Lung (tissue), 11 donors: ENCODE measurements at regions not wholly inside any gene's neighbourhood (a gene's known extent, or its start where the extent isn't known, plus 50 kb on each side); places are given as distances from the start of the nearest gene placed in this dataset.

Source experiments
- ATAC-seq: fragments of 200-7000 bp; cut with Tn5 transposase; one replicate; pipeline ENCODE4 v1.9.1; 2020; ENCODE audit warnings: moderate number of reproducible peaks; ENCODE audit not compliant: insufficient read depth, low FRiP score
- DNase-seq, 3 donors: peaks; one replicate each; pipeline ENCODE4 v3.0.0-alpha.2; 2013 to 2017
- H3K27ac ChIP-seq, 2 donors: one replicate each; pipeline ENCODE4 v1.5.1; 2013; ENCODE audit warnings: mild to moderate bottlenecking in 2 of 2, moderate library complexity in 2 of 2, control low read depth in 1 of 2, inconsistent platforms in 1 of 2, low read depth in 1 of 2, low read length in 1 of 2
- H3K27me3 ChIP-seq, 3 donors: one replicate each; pipeline ENCODE4 v1.5.1; 2013; ENCODE audit warnings: low read length in 2 of 3; ENCODE audit not compliant: control insufficient read depth in 3 of 3, insufficient read depth in 3 of 3
- H3K36me3 ChIP-seq, 4 donors: one replicate each; pipeline ENCODE4 v1.5.1; 2013; ENCODE audit warnings: low read length in 4 of 4, mild to moderate bottlenecking in 1 of 4, moderate library complexity in 1 of 4; ENCODE audit not compliant: control insufficient read depth in 4 of 4, insufficient read depth in 4 of 4
- H3K4me1 ChIP-seq, 5 donors: one replicate each; pipeline ENCODE4 v1.5.1; 2013; ENCODE audit warnings: low read length in 5 of 5, mild to moderate bottlenecking in 2 of 5, moderate library complexity in 1 of 5; ENCODE audit not compliant: control insufficient read depth in 5 of 5, insufficient read depth in 5 of 5
- H3K4me3 ChIP-seq: one replicate; pipeline ENCODE4 v1.5.1; 2013; ENCODE audit warnings: mild to moderate bottlenecking, control low read depth, moderate library complexity
- H3K9ac ChIP-seq, 2 donors: one replicate each; pipeline ENCODE4 v1.5.1; 2013; ENCODE audit warnings: low read length in 2 of 2, control low read depth in 1 of 2; ENCODE audit not compliant: insufficient read depth in 1 of 2
- H3K9me3 ChIP-seq, 4 donors: one replicate each; pipeline ENCODE4 v1.5.1; 2013; ENCODE audit warnings: low read length in 3 of 4, mild to moderate bottlenecking in 1 of 4, moderate library complexity in 1 of 4; ENCODE audit not compliant: control insufficient read depth in 4 of 4, insufficient read depth in 3 of 4
- CTCF ChIP-seq: IDR thresholded peaks from 2 replicates; pipeline ENCODE4 v1.5.1; 2012; ENCODE audit warnings: mild to moderate bottlenecking; ENCODE audit errors: control extremely low read depth, extremely low read depth
- WGBS, 2 donors: extraction: QIAGEN DNeasy Blood & Tissue Kit; methylation state at CpG; one replicate each; pipeline ENCODE4 v1.1.7; 2013; 5-methylcytosine and 5-hydroxymethylcytosine counted together
- donor health status: control.
- donor health status: control.
- donor health status: Bipolar disorder and iron deficiency.
- donor health status: healthy.
- donor health status: DM: yes; HTN: yes; CAD: no.

- H3K9ac ChIP-seq, result no peak overlapping the region
- no peaks in the 10 kb centered on the region for H3K9me3 ChIP-seq
- H3K4me1 ChIP-seq, result no peaks in the 10 kb centered on the region
- TF ChIP-seq CTCF, result no peak
- no peak for ATAC-seq
- H3K27me3 ChIP-seq, result no peaks in the 10 kb centered on the region
- WGBS, 2 donors, result 77 to 83% methylated on average over 2 of the region's 2 CpGs
- H3K36me3 ChIP-seq, result no peaks in the 10 kb centered on the region
- H3K4me3 ChIP-seq, result no peak overlapping the region
- DNase-seq, result no peak
- no peak overlapping the region for H3K27ac ChIP-seq
These were observed 1361.4 kb upstream of the GBE1 start for GRCh38 chr3:83122774-83123350.

DNA sequence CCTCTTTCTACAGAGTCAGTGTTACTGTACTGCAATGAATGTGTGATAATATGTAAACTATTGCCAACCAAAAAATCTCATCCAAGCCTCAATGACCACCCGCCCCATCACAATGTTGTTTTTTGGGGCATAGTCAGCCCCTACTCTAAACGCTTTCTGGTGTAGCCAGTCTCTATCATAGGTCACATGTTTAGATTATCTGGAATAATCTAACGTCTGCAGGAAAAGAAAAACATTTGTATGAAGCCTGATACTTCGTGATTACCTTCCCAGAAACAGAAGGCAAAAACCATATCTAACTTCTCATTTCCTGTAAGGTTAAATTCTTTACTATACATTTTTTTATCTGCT, 1331.8 kb upstream of the GBE1 start:
- TF ChIP-seq CTCF, result no peak

DNA sequence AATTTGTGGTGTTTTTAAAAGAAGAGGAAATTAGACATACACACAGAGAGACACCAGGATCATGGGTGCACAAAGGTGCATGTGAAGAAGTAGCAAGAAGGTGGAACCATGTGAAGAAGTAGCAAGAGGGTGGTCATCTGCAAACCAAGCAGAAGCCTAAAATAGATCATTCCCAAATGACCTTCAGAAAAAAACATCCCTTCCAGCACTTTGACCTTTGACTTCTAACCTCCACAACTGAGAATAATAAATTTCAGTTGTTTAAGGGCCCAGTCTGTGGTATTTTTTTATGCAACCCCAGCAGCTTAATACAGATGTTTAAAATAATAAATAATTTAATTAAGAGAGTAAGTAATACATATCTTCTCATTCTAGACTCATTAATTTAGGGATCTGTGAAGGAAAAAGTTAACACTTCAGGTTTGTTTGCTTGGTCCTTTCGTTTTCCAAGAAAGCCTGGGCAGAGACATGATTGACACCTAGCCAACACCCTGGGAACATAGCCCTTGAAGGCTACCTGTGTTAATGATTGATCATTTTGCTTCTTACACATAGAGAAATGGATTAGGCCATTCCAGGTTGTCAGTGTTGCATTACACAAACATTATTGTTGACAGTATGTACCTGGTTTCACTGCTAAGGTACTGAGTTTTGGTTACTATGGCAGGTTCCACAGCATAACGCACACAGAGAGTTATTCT, 1331.2 kb upstream of the GBE1 start:
- no peak for ATAC-seq
- H3K9ac ChIP-seq, result no peak overlapping the region
- no peak overlapping the region for H3K4me3 ChIP-seq
- H3K27ac ChIP-seq, result no peak overlapping the region
- no peaks in the 10 kb centered on the region for H3K4me1 ChIP-seq
- H3K9me3 ChIP-seq, result no peaks in the 10 kb centered on the region
- no peaks in the 10 kb centered on the region for H3K36me3 ChIP-seq
- no peaks in the 10 kb centered on the region for H3K27me3 ChIP-seq
- DNase-seq, result peak in 1 of 3 donors; percentile 9
- WGBS, 2 donors, result 56 to 72% methylated on average over 2 of the region's 2 CpGs
- TF ChIP-seq CTCF, result no peak

More for the DNA sequence above, 1331.8 kb upstream of the GBE1 start:
- Histone ChIP-seq H3K36me3 (no peaks in the 10 kb centered on the region), H3K4me3 (no peak overlapping the region), H3K9ac (no peak overlapping the region), H3K9me3 (no peaks in the 10 kb centered on the region), H3K4me1 (no peaks in the 10 kb centered on the region), H3K27ac (no peak overlapping the region), H3K27me3 (no peaks in the 10 kb centered on the region)
- DNase-seq (no peak), ATAC-seq (no peak)
- WGBS, 2 donors, result 45 to 49% methylated on average over 4 of the region's 4 CpGs
